ENCODE measurements at regions not wholly inside any gene's neighbourhood (a gene's known extent, or its start where the extent isn't known, plus 50 kb on each side); places are given as distances from the start of the nearest gene placed in this dataset.

GRCh38 chr5:156254196-156254595 lies 72.8 kb upstream of the SGCD start:
- H3K4me3 Mint-ChIP-seq = no peak overlapping the region
- H3K27me3 Mint-ChIP-seq (ENCODE audit: low read depth in 3 of 3) = peaks cover 0 to 3% (median 0%) of the 10 kb centered on the region in 3 donors
- no peaks in the 10 kb centered on the region for H3K4me1 Mint-ChIP-seq
- no peaks in the 10 kb centered on the region for H3K9me3 Mint-ChIP-seq
- DNase-seq = no peak
- no peak overlapping the region for H3K27ac Mint-ChIP-seq
- no peaks in the 10 kb centered on the region for H3K36me3 Mint-ChIP-seq

- no peaks in the 10 kb centered on the region for H3K4me1 Mint-ChIP-seq
- H3K4me3 Mint-ChIP-seq = no peak overlapping the region
- H3K27ac Mint-ChIP-seq = no peak overlapping the region
- no peak for DNase-seq
- no peaks in the 10 kb centered on the region for H3K36me3 Mint-ChIP-seq
- no peaks in the 10 kb centered on the region for H3K27me3 Mint-ChIP-seq (ENCODE audit: low read depth in 3 of 3)
- no peaks in the 10 kb centered on the region for H3K9me3 Mint-ChIP-seq
Measured at GRCh38 chr5:156256642-156257041, 70.3 kb upstream of the SGCD start.

- no peaks in the 10 kb centered on the region for H3K36me3 Mint-ChIP-seq
Measured at GRCh38 chr5:156258934-156259333, 68.0 kb upstream of the SGCD start.

GRCh38 chr5:156259618-156260017 lies 67.3 kb upstream of the SGCD start:
- Mint-ChIP-seq H3K4me3 (no peak overlapping the region), H3K36me3 (no peaks in the 10 kb centered on the region), H3K9me3 (no peaks in the 10 kb centered on the region), H3K27ac (no peak overlapping the region), H3K27me3 (ENCODE audit: low read depth in 3 of 3) (no peaks in the 10 kb centered on the region), H3K4me1 (no peaks in the 10 kb centered on the region)
- DNase-seq = no peak

More at GRCh38 chr5:156258934-156259333, 68.0 kb upstream of the SGCD start:
- Mint-ChIP-seq H3K27me3 (ENCODE audit: low read depth in 3 of 3) (no peaks in the 10 kb centered on the region), H3K27ac (no peak overlapping the region), H3K4me1 (no peaks in the 10 kb centered on the region), H3K4me3 (no peak overlapping the region), H3K9me3 (no peaks in the 10 kb centered on the region)
- DNase-seq = no peak

- Mint-ChIP-seq H3K27ac (no peak overlapping the region), H3K36me3 (no peaks in the 10 kb centered on the region), H3K27me3 (ENCODE audit: low read depth in 3 of 3) (no peaks in the 10 kb centered on the region), H3K9me3 (peaks cover 0 to 3% (median 0%) of the 10 kb centered on the region in 6 donors), H3K4me1 (no peaks in the 10 kb centered on the region), H3K4me3 (no peak overlapping the region)
- no peak for DNase-seq
Measured at GRCh38 chr5:156261275-156261939, 65.6 kb upstream of the SGCD start.

GRCh38 chr5:156271569-156271968 lies 55.4 kb upstream of the SGCD start:
- Mint-ChIP-seq H3K4me1 (peaks cover 0 to 7% of the 10 kb centered on the region in 2 donors), H3K36me3 (peaks cover 0 to 6% (median 4%) of the 10 kb centered on the region in 3 donors), H3K27ac (no peak overlapping the region), H3K4me3 (no peak overlapping the region), H3K9me3 (peaks cover 0 to 13% (median 5%) of the 10 kb centered on the region in 6 donors), H3K27me3 (ENCODE audit: low read depth in 3 of 3) (peaks cover 0 to 4% (median 3%) of the 10 kb centered on the region in 3 donors)
- DNase-seq = no peak

- DNase-seq = no peak
- Mint-ChIP-seq H3K27me3 (ENCODE audit: low read depth in 3 of 3) (peaks cover 0 to 3% (median 1%) of the 10 kb centered on the region in 3 donors), H3K9me3 (peaks cover 0 to 13% (median 5%) of the 10 kb centered on the region in 6 donors), H3K4me3 (no peak overlapping the region), H3K36me3 (peaks cover 0 to 6% (median 4%) of the 10 kb centered on the region in 3 donors), H3K27ac (no peak overlapping the region), H3K4me1 (peaks cover 0 to 7% of the 10 kb centered on the region in 2 donors)
Measured at GRCh38 chr5:156272139-156272538, 54.8 kb upstream of the SGCD start.

GRCh38 chr5:156273325-156273724 lies 53.6 kb upstream of the SGCD start:
- no peak overlapping the region for H3K27ac Mint-ChIP-seq
- H3K36me3 Mint-ChIP-seq = peaks cover 0 to 6% (median 0%) of the 10 kb centered on the region in 3 donors
- H3K4me1 Mint-ChIP-seq = peaks cover 0 to 2% of the 10 kb centered on the region in 2 donors
- no peak overlapping the region for H3K4me3 Mint-ChIP-seq
- H3K9me3 Mint-ChIP-seq = peaks cover 0 to 9% (median 5%) of the 10 kb centered on the region in 6 donors
- peaks cover 0 to 5% (median 1%) of the 10 kb centered on the region in 3 donors for H3K27me3 Mint-ChIP-seq (ENCODE audit: low read depth in 3 of 3)
- DNase-seq = no peak

GRCh38 chr5:156274453-156274852 lies 52.5 kb upstream of the SGCD start:
- no peak overlapping the region for H3K4me3 Mint-ChIP-seq
- no peaks in the 10 kb centered on the region for H3K4me1 Mint-ChIP-seq
- H3K36me3 Mint-ChIP-seq = peaks cover 0 to 6% (median 0%) of the 10 kb centered on the region in 3 donors
- H3K27me3 Mint-ChIP-seq (ENCODE audit: low read depth in 3 of 3) = peaks cover 0 to 5% (median 1%) of the 10 kb centered on the region in 3 donors
- DNase-seq = no peak
- H3K27ac Mint-ChIP-seq = no peak overlapping the region
- peaks cover 0 to 9% (median 4%) of the 10 kb centered on the region in 6 donors for H3K9me3 Mint-ChIP-seq
